Stimulated activated effector memory CD8-positive, alpha-beta T cell treated with anti-CD3 and anti-CD28 coated beads, Interleukin-12 subunit alpha, Interleukin-12 subunit beta, amount 100 ng/mL, for 72 hours (primary cell): ENCODE measurements at regions not wholly inside any gene's neighbourhood (a gene's known extent, or its start where the extent isn't known, plus 50 kb on each side); places are given as distances from the start of the nearest gene placed in this dataset.

Source experiments
- ATAC-seq: fragments of 150-1000 bp; cut with Tn5 transposase; 2 replicates; pipeline ENCODE4 v1.10.0; 2021
- DNase-seq, 2 donors: peaks; one replicate each; pipeline ENCODE4 v3.0.0; 2021 to 2022; ENCODE audit warnings: low spot score in 2 of 2
- H3K27ac Mint-ChIP-seq: one replicate; pipeline ENCODE4 v1.8.0; 2022; ENCODE audit warnings: mild to moderate bottlenecking, mixed read lengths
- H3K36me3 Mint-ChIP-seq: one replicate; pipeline ENCODE4 v1.8.0; 2022; ENCODE audit warnings: mild to moderate bottlenecking, mixed read lengths
- H3K4me1 Mint-ChIP-seq: one replicate; pipeline ENCODE4 v1.8.0; 2022; ENCODE audit warnings: mixed read lengths
- H3K4me3 Mint-ChIP-seq: one replicate; pipeline ENCODE4 v1.8.0; 2022; ENCODE audit warnings: mild to moderate bottlenecking, mixed read lengths
- H3K9me3 Mint-ChIP-seq: one replicate; pipeline ENCODE4 v1.8.0; 2022; ENCODE audit warnings: mixed read lengths

GRCh38 chr19:34305221-34306083, 51.1 kb downstream of the GARRE1 start:
- H3K4me3 Mint-ChIP-seq: no peak overlapping the region
- peaks cover 38% of the 10 kb centered on the region for H3K4me1 Mint-ChIP-seq
- H3K27ac Mint-ChIP-seq: no peak overlapping the region
- DNase-seq (no peak), ATAC-seq (no peak)
- peaks cover 60% of the 10 kb centered on the region for H3K36me3 Mint-ChIP-seq
- no peaks in the 10 kb centered on the region for H3K9me3 Mint-ChIP-seq

- no peaks in the 10 kb centered on the region for H3K9me3 Mint-ChIP-seq
- ATAC-seq (peak; percentile 73), DNase-seq (no peak)
- no peak overlapping the region for H3K27ac Mint-ChIP-seq
- H3K36me3 Mint-ChIP-seq: peaks cover 53% of the 10 kb centered on the region
- no peak overlapping the region for H3K4me3 Mint-ChIP-seq
- H3K4me1 Mint-ChIP-seq: peaks cover 46% of the 10 kb centered on the region
These were observed 51.9 kb downstream of the GARRE1 start for GRCh38 chr19:34306213-34306661.

GRCh38 chr19:34306824-34307223, 52.5 kb downstream of the GARRE1 start:
- no peak overlapping the region for H3K27ac Mint-ChIP-seq
- DNase-seq (no peak), ATAC-seq (no peak)
- no peaks in the 10 kb centered on the region for H3K9me3 Mint-ChIP-seq
- H3K4me3 Mint-ChIP-seq: no peak overlapping the region
- peaks cover 51% of the 10 kb centered on the region for H3K4me1 Mint-ChIP-seq
- H3K36me3 Mint-ChIP-seq: peaks cover 48% of the 10 kb centered on the region

GRCh38 chr19:34308381-34309367, 54.3 kb downstream of the GARRE1 start:
- DNase-seq: no peak
- peaks cover 29% of the 10 kb centered on the region for H3K36me3 Mint-ChIP-seq
- peaks cover 57% of the 10 kb centered on the region for H3K4me1 Mint-ChIP-seq
- no peaks in the 10 kb centered on the region for H3K9me3 Mint-ChIP-seq
- ATAC-seq: peak; percentile 39
- H3K4me3 Mint-ChIP-seq: peak overlapping the region; percentile 65
- H3K27ac Mint-ChIP-seq: peak overlapping the region; percentile 97

GRCh38 chr19:34309368-34310138, 55.2 kb downstream of the GARRE1 start:
- peaks cover 57% of the 10 kb centered on the region for H3K4me1 Mint-ChIP-seq
- DNase-seq: no peak
- H3K9me3 Mint-ChIP-seq: no peaks in the 10 kb centered on the region
- H3K27ac Mint-ChIP-seq: peak overlapping the region; percentile 97
- H3K36me3 Mint-ChIP-seq: peaks cover 20% of the 10 kb centered on the region
- no peak for ATAC-seq
- peak overlapping the region; percentile 65 for H3K4me3 Mint-ChIP-seq

- H3K27ac Mint-ChIP-seq: peak overlapping the region; percentile 97
- no peaks in the 10 kb centered on the region for H3K9me3 Mint-ChIP-seq
- peak; percentile 67 for ATAC-seq
- H3K36me3 Mint-ChIP-seq: peaks cover 11% of the 10 kb centered on the region
- no peak for DNase-seq
- peak overlapping the region; percentile 65 for H3K4me3 Mint-ChIP-seq
- H3K4me1 Mint-ChIP-seq: peaks cover 57% of the 10 kb centered on the region
These were observed 54.5 kb upstream of the GPI start for GRCh38 chr19:34310494-34310981.

GRCh38 chr19:34313188-34313587, 51.8 kb upstream of the GPI start:
- DNase-seq (no peak), ATAC-seq (no peak)
- no peaks in the 10 kb centered on the region for H3K9me3 Mint-ChIP-seq
- H3K36me3 Mint-ChIP-seq: peaks cover 5% of the 10 kb centered on the region
- no peak overlapping the region for H3K4me3 Mint-ChIP-seq
- peaks cover 61% of the 10 kb centered on the region for H3K4me1 Mint-ChIP-seq
- no peak overlapping the region for H3K27ac Mint-ChIP-seq

GRCh38 chr19:34314437-34315313, 50.3 kb upstream of the GPI start:
- no peaks in the 10 kb centered on the region for H3K9me3 Mint-ChIP-seq
- peaks cover 7% of the 10 kb centered on the region for H3K36me3 Mint-ChIP-seq
- H3K27ac Mint-ChIP-seq: no peak overlapping the region
- ATAC-seq (no peak), DNase-seq (no peak)
- no peak overlapping the region for H3K4me3 Mint-ChIP-seq
- H3K4me1 Mint-ChIP-seq: peaks cover 51% of the 10 kb centered on the region
